Neural progenitor cell (in vitro differentiated cells): ENCODE measurements at regions not wholly inside any gene's neighbourhood (a gene's known extent, or its start where the extent isn't known, plus 50 kb on each side); places are given as distances from the start of the nearest gene placed in this dataset.

Experiments used
- DNase-seq: peaks from one replicate; pipeline ENCODE4 v3.0.0-alpha.2; 2016; ENCODE audit warnings: low spot score
- H2AFZ ChIP-seq: fragments of 200-600 bp; sonication (generic); replicated peaks from 2 replicates; pipeline ENCODE4 v1.6.1; 2016; ENCODE audit warnings: antibody characterized with exemption
- H3F3A ChIP-seq: fragments of 200-600 bp; sonication (generic); 2 replicates; pipeline ENCODE4 v1.6.1; 2016; ENCODE audit warnings: antibody characterized with exemption, low read depth
- H3K27ac ChIP-seq: fragments of 200-600 bp; sonication (generic); 2 replicates; pipeline ENCODE4 v1.5.1; 2016; ENCODE audit warnings: mild to moderate bottlenecking
- H3K27me3 ChIP-seq: fragments of 200-600 bp; sonication (generic); 2 replicates; pipeline ENCODE4 v1.6.1; 2016; ENCODE audit warnings: mild to moderate bottlenecking, moderate library complexity
- H3K36me3 ChIP-seq: fragments of 200-600 bp; sonication (generic); 2 replicates; pipeline ENCODE4 v1.5.1; 2016
- H3K4me1 ChIP-seq: fragments of 200-600 bp; sonication (generic); 2 replicates; pipeline ENCODE4 v1.6.1; 2016; ENCODE audit warnings: mixed run types
- H3K4me2 ChIP-seq: fragments of 200-600 bp; sonication (generic); 2 replicates; pipeline ENCODE4 v1.6.1; 2016
- H3K4me3 ChIP-seq: fragments of 200-600 bp; sonication (generic); 2 replicates; pipeline ENCODE4 v1.5.1; 2016
- H3K79me2 ChIP-seq: fragments of 200-600 bp; sonication (generic); 2 replicates; pipeline ENCODE4 v1.6.1; 2016; ENCODE audit warnings: low read depth
- H3K9ac ChIP-seq: fragments of 200-600 bp; sonication (generic); 2 replicates; pipeline ENCODE4 v1.6.1; 2016
- H3K9me3 ChIP-seq: fragments of 200-600 bp; sonication (generic); 2 replicates; pipeline ENCODE4 v1.5.1; 2016; ENCODE audit warnings: low read depth
- H4K20me1 ChIP-seq: fragments of 200-600 bp; sonication (generic); 2 replicates; pipeline ENCODE4 v1.6.1; 2016; ENCODE audit warnings: low read depth
- H3K27ac Mint-ChIP-seq: 3 replicates; pipeline ENCODE4 v1.8.0; 2021; ENCODE audit warnings: mixed read lengths
- H3K27me3 Mint-ChIP-seq: 2 replicates; pipeline ENCODE4 v1.8.0; 2022; ENCODE audit warnings: low read depth, mild to moderate bottlenecking, inconsistent platforms, moderate library complexity, mixed read lengths; ENCODE audit not compliant: insufficient read depth
- H3K36me3 Mint-ChIP-seq: 3 replicates; pipeline ENCODE4 v1.8.0; 2021; ENCODE audit warnings: mixed read lengths
- H3K4me1 Mint-ChIP-seq: 3 replicates; pipeline ENCODE4 v1.8.0; 2021; ENCODE audit warnings: mixed read lengths
- H3K4me3 Mint-ChIP-seq: 3 replicates; pipeline ENCODE4 v1.8.0; 2021; ENCODE audit warnings: mild to moderate bottlenecking, moderate library complexity, mixed read lengths
- H3K9me3 Mint-ChIP-seq: 3 replicates; pipeline ENCODE4 v1.8.0; 2020; ENCODE audit warnings: mixed read lengths
- EZH2 ChIP-seq: fragments of 200-600 bp; sonication (generic); IDR thresholded peaks from 2 replicates; pipeline ENCODE4 v1.6.1; 2017; ENCODE audit warnings: antibody characterized with exemption, mild to moderate bottlenecking, moderate library complexity
- EZH2phosphoT487 ChIP-seq: fragments of 200-600 bp; sonication (generic); IDR thresholded peaks from 2 replicates; pipeline ENCODE4 v1.6.1; 2017; ENCODE audit warnings: antibody characterized with exemption
- TF ChIP-seq, protein P1 (sequence below): fragments of 200-600 bp; sonication (generic); IDR thresholded peaks from 2 replicates; pipeline ENCODE4 v1.5.1; 2017; ENCODE audit warnings: antibody characterized with exemption, mild to moderate bottlenecking

- H3K4me1 ChIP-seq: no peaks in the 10 kb centered on the region
- H3K4me2 ChIP-seq: no peak overlapping the region
- H3K9me3 Mint-ChIP-seq: peaks cover 11% of the 10 kb centered on the region
- H3K4me3 Mint-ChIP-seq: no peak overlapping the region
- H3K36me3 ChIP-seq: no peaks in the 10 kb centered on the region
- H3K27me3 Mint-ChIP-seq: peaks cover 12% of the 10 kb centered on the region
- H4K20me1 ChIP-seq: no peaks in the 10 kb centered on the region
- no peak overlapping the region for H3K27ac ChIP-seq
- no peaks in the 10 kb centered on the region for H3K9me3 ChIP-seq
- H3K4me3 ChIP-seq: no peak overlapping the region
- no peaks in the 10 kb centered on the region for H3K79me2 ChIP-seq
- TF ChIP-seq EZH2 (no peak), EZH2phosphoT487 (no peak)
- TF ChIP-seq, protein P1, sequence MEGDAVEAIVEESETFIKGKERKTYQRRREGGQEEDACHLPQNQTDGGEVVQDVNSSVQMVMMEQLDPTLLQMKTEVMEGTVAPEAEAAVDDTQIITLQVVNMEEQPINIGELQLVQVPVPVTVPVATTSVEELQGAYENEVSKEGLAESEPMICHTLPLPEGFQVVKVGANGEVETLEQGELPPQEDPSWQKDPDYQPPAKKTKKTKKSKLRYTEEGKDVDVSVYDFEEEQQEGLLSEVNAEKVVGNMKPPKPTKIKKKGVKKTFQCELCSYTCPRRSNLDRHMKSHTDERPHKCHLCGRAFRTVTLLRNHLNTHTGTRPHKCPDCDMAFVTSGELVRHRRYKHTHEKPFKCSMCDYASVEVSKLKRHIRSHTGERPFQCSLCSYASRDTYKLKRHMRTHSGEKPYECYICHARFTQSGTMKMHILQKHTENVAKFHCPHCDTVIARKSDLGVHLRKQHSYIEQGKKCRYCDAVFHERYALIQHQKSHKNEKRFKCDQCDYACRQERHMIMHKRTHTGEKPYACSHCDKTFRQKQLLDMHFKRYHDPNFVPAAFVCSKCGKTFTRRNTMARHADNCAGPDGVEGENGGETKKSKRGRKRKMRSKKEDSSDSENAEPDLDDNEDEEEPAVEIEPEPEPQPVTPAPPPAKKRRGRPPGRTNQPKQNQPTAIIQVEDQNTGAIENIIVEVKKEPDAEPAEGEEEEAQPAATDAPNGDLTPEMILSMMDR: no peak
- no peak for DNase-seq
- H3F3A ChIP-seq: no peaks in the 10 kb centered on the region
- no peak overlapping the region for H3K9ac ChIP-seq
- peaks cover 7% of the 10 kb centered on the region for H3K4me1 Mint-ChIP-seq
- H2AFZ ChIP-seq: no peak overlapping the region
- H3K36me3 Mint-ChIP-seq: peaks cover 6% of the 10 kb centered on the region
- no peak overlapping the region for H3K27ac Mint-ChIP-seq
- H3K27me3 ChIP-seq: no peaks in the 10 kb centered on the region
Measured at GRCh38 chr6:131390322-131390721, 182.7 kb upstream of the ARG1 start.

DNA sequence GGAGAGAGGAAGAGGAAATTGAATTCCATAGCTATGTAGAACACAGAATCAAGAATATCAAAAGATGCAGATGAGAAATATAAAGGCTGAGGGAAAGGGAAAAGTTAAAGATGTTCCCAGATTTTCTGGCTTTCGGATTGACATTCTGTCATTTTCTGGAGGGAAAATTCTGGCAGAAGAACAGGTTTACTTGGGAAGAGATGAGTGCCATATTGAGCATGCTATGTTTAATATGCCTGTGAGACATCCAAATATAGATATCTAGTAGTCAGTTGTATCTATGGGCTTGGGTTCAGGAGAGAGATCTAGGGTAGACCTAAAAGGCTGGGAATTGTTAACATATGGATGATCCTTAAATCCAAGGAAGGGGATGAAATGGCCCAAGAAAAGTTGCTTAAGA lies 181.9 kb upstream of the ARG1 start:
- no peak overlapping the region for H3K27ac Mint-ChIP-seq
- H3K9ac ChIP-seq: no peak overlapping the region
- peaks cover 6% of the 10 kb centered on the region for H3K9me3 Mint-ChIP-seq
- TF ChIP-seq, protein P1: no peak
- TF ChIP-seq EZH2phosphoT487 (no peak), EZH2 (no peak)
- H3K79me2 ChIP-seq: no peaks in the 10 kb centered on the region
- H3F3A ChIP-seq: no peaks in the 10 kb centered on the region
- H3K4me3 ChIP-seq: no peak overlapping the region
- peaks cover 7% of the 10 kb centered on the region for H3K27me3 Mint-ChIP-seq
- H3K27me3 ChIP-seq: no peaks in the 10 kb centered on the region
- H3K36me3 Mint-ChIP-seq: peaks cover 2% of the 10 kb centered on the region
- no peaks in the 10 kb centered on the region for H3K4me1 ChIP-seq
- H3K4me1 Mint-ChIP-seq: peaks cover 7% of the 10 kb centered on the region
- no peak overlapping the region for H2AFZ ChIP-seq
- DNase-seq: no peak
- H3K9me3 ChIP-seq: no peaks in the 10 kb centered on the region
- no peak overlapping the region for H3K27ac ChIP-seq
- H4K20me1 ChIP-seq: no peaks in the 10 kb centered on the region
- H3K4me2 ChIP-seq: no peak overlapping the region
- no peaks in the 10 kb centered on the region for H3K36me3 ChIP-seq
- no peak overlapping the region for H3K4me3 Mint-ChIP-seq

DNA sequence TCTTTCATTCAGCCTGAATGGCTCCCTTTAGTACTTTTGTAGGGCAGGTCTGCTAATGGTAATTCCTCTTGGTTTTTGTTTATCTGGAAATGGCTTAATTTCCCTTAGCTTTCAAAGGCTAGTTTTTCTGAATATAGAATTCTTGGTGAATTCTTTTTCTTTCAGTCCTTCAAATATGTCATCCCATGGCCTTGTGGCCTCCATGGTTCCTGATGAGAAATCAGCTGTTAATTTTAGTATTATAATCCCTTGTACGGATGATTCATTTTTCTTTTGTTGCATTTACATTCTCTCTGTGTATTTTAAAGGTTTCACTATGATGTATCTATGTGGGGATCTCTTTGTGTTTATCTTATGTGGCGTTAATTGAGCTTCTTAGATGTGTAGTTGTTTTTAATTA lies 179.6 kb upstream of the ARG1 start:
- no peaks in the 10 kb centered on the region for H3K27me3 ChIP-seq

More for the DNA sequence above, 179.6 kb upstream of the ARG1 start:
- peaks cover 2% of the 10 kb centered on the region for H3K27me3 Mint-ChIP-seq
- no peak overlapping the region for H3K27ac ChIP-seq
- TF ChIP-seq, protein P1: no peak
- no peak for TF ChIP-seq EZH2phosphoT487
- no peak overlapping the region for H3K27ac Mint-ChIP-seq
- no peak overlapping the region for H3K4me3 Mint-ChIP-seq
- H3K4me1 ChIP-seq: no peaks in the 10 kb centered on the region
- H3K79me2 ChIP-seq: no peaks in the 10 kb centered on the region
- H3F3A ChIP-seq: no peaks in the 10 kb centered on the region
- no peak for DNase-seq
- no peak overlapping the region for H3K4me2 ChIP-seq
- no peaks in the 10 kb centered on the region for H4K20me1 ChIP-seq
- H3K4me1 Mint-ChIP-seq: no peaks in the 10 kb centered on the region
- H3K4me3 ChIP-seq: no peak overlapping the region
- H2AFZ ChIP-seq: no peak overlapping the region
- H3K9me3 ChIP-seq: no peaks in the 10 kb centered on the region
- no peaks in the 10 kb centered on the region for H3K36me3 ChIP-seq
- peaks cover 4% of the 10 kb centered on the region for H3K9me3 Mint-ChIP-seq
- no peak overlapping the region for H3K9ac ChIP-seq
- H3K36me3 Mint-ChIP-seq: no peaks in the 10 kb centered on the region
